PFSK-1 (cell line): ENCODE measurements at regions not wholly inside any gene's neighbourhood (a gene's known extent, or its start where the extent isn't known, plus 50 kb on each side); places are given as distances from the start of the nearest gene placed in this dataset.

Experiments used
- FOXP2 ChIP-seq: optimal IDR thresholded peaks from 2 replicates; pipeline ENCODE3; 2011; ENCODE audit warnings: borderline replicate concordance, control low read depth, inconsistent platforms; ENCODE audit not compliant: insufficient read depth; ENCODE audit errors: extremely low read length, extremely low read depth
- POLR2AphosphoS5 ChIP-seq: IDR thresholded peaks from 2 replicates; pipeline ENCODE4 v1.6.1; 2012; ENCODE audit warnings: low read depth, mild to moderate bottlenecking, control low read depth, low read length, moderate library complexity
- SIN3A ChIP-seq: IDR thresholded peaks from 2 replicates; pipeline ENCODE4 v1.6.1; 2012; ENCODE audit warnings: mild to moderate bottlenecking, low read length, moderate library complexity, borderline replicate concordance; ENCODE audit not compliant: insufficient read depth
- TAF1 ChIP-seq: IDR thresholded peaks from 2 replicates; pipeline ENCODE4 v1.6.1; 2012; ENCODE audit warnings: low read length, control low read depth, borderline replicate concordance; ENCODE audit not compliant: insufficient read depth
- TF ChIP-seq, protein P1 (sequence below), 2 experiments: IDR thresholded peaks; 2 replicates each; pipeline versions ENCODE4 v1.6.1 to v1.8.0; 2011 to 2012; ENCODE audit warnings: low read depth in 2 of 2, low read length in 2 of 2, control low read depth in 1 of 2, inconsistent platforms in 1 of 2, mild to moderate bottlenecking in 1 of 2, moderate library complexity in 1 of 2; ENCODE audit not compliant: insufficient read depth in 1 of 2

DNA sequence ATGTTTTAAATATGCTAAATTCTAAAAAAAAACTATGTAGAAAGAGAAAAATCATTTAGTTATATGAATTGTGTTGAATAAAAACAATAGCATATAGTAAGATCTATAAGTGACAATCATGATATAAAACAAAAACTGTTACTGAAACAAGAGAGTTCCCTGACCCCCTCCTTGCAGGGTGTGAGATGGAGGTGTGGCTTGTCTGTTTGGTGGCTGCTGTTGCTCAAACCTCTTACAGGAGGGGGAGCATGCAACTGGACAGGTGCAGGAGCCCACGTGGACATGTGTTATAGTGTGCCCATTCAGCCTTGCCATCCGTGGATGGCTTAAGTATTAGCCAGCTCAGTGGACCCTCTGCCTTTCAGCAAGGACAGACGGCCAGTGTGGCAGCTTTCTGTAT is 206.7 kb downstream of the MOXD1 start:
- TF ChIP-seq SIN3A (no peak), POLR2AphosphoS5 (no peak), TAF1 (no peak), FOXP2 (no peak)
- TF ChIP-seq, protein P1, sequence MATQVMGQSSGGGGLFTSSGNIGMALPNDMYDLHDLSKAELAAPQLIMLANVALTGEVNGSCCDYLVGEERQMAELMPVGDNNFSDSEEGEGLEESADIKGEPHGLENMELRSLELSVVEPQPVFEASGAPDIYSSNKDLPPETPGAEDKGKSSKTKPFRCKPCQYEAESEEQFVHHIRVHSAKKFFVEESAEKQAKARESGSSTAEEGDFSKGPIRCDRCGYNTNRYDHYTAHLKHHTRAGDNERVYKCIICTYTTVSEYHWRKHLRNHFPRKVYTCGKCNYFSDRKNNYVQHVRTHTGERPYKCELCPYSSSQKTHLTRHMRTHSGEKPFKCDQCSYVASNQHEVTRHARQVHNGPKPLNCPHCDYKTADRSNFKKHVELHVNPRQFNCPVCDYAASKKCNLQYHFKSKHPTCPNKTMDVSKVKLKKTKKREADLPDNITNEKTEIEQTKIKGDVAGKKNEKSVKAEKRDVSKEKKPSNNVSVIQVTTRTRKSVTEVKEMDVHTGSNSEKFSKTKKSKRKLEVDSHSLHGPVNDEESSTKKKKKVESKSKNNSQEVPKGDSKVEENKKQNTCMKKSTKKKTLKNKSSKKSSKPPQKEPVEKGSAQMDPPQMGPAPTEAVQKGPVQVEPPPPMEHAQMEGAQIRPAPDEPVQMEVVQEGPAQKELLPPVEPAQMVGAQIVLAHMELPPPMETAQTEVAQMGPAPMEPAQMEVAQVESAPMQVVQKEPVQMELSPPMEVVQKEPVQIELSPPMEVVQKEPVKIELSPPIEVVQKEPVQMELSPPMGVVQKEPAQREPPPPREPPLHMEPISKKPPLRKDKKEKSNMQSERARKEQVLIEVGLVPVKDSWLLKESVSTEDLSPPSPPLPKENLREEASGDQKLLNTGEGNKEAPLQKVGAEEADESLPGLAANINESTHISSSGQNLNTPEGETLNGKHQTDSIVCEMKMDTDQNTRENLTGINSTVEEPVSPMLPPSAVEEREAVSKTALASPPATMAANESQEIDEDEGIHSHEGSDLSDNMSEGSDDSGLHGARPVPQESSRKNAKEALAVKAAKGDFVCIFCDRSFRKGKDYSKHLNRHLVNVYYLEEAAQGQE (IDR thresholded peaks at IDR 0.05; ENCODE audit: insufficient read depth in 1 of 2, low read depth in 2 of 2, low read length in 2 of 2): no peak
